GM12891 (cell line): ENCODE measurements at regions not wholly inside any gene's neighbourhood (a gene's known extent, or its start where the extent isn't known, plus 50 kb on each side); places are given as distances from the start of the nearest gene placed in this dataset.

ENCODE experiments used
- POLR2A ChIP-seq: IDR thresholded peaks from 2 replicates; pipeline ENCODE4 v1.6.1; 2011; ENCODE audit warnings: low read depth, low read length, control low read depth
- POLR2AphosphoS5 ChIP-seq: IDR thresholded peaks from 2 replicates; pipeline ENCODE4 v1.6.1; 2011; ENCODE audit warnings: low read depth, low read length, control low read depth
- TAF1 ChIP-seq: IDR thresholded peaks from 2 replicates; pipeline ENCODE4 v1.6.1; 2011; ENCODE audit warnings: low read depth, low read length, control low read depth

- TF ChIP-seq POLR2A: no peak
- TF ChIP-seq POLR2AphosphoS5: no peak
- TF ChIP-seq TAF1: no peak
Observed at GRCh38 chr4:182103614-182104319, 139.4 kb upstream of the TENM3 start.
